ENCODE measurements at regions not wholly inside any gene's neighbourhood (a gene's known extent, or its start where the extent isn't known, plus 50 kb on each side); places are given as distances from the start of the nearest gene placed in this dataset.

GRCh38 chr2:133768658-133769435 lies 200.6 kb upstream of the NCKAP5 start:
- peak; percentile 68 for DNase-seq

- peak; percentile 93 for DNase-seq
These were observed 205.8 kb upstream of the NCKAP5 start for GRCh38 chr2:133773854-133774653.

- DNase-seq: peak; percentile 70
These were observed 206.4 kb upstream of the NCKAP5 start for GRCh38 chr2:133774654-133775015.

GRCh38 chr2:133776936-133777573 lies 208.8 kb upstream of the NCKAP5 start:
- no peak for DNase-seq

GRCh38 chr2:133777574-133777960 lies 209.3 kb upstream of the NCKAP5 start:
- no peak for DNase-seq

- DNase-seq: peak; percentile 65
These were observed 212.1 kb upstream of the NCKAP5 start for GRCh38 chr2:133780099-133780996.

GRCh38 chr2:133780997-133781513 lies 212.8 kb upstream of the NCKAP5 start:
- no peak for DNase-seq

- DNase-seq: no peak
These were observed 218.9 kb upstream of the NCKAP5 start for GRCh38 chr2:133787207-133787606.

- DNase-seq: no peak
These were observed 219.4 kb upstream of the NCKAP5 start for GRCh38 chr2:133787651-133788050.

- no peak for DNase-seq
These were observed 220.1 kb upstream of the NCKAP5 start for GRCh38 chr2:133788386-133788785.

GRCh38 chr2:133789743-133790142 lies 221.5 kb upstream of the NCKAP5 start:
- DNase-seq: no peak

GRCh38 chr2:133790711-133791110 lies 222.4 kb upstream of the NCKAP5 start:
- DNase-seq: no peak

- DNase-seq: peak; percentile 19
These were observed 222.9 kb upstream of the NCKAP5 start for GRCh38 chr2:133791191-133791590.

GRCh38 chr2:133792223-133792622 lies 224.0 kb upstream of the NCKAP5 start:
- DNase-seq: no peak

GRCh38 chr2:133794114-133794513 lies 225.9 kb upstream of the NCKAP5 start:
- no peak for DNase-seq

- DNase-seq: no peak
These were observed 233.7 kb upstream of the NCKAP5 start for GRCh38 chr2:133801946-133802345.

GRCh38 chr2:133802409-133803039 lies 234.3 kb upstream of the NCKAP5 start:
- DNase-seq: no peak

GRCh38 chr2:133806564-133806963 lies 238.3 kb upstream of the NCKAP5 start:
- no peak for DNase-seq

GRCh38 chr2:133809485-133809884 lies 241.2 kb upstream of the NCKAP5 start:
- DNase-seq: no peak

GRCh38 chr2:133810559-133810958 lies 242.3 kb upstream of the NCKAP5 start:
- DNase-seq: no peak

- DNase-seq: no peak
These were observed 243.3 kb upstream of the NCKAP5 start for GRCh38 chr2:133811409-133812125.
